Neural cell (in vitro differentiated cells): ENCODE measurements at regions not wholly inside any gene's neighbourhood (a gene's known extent, or its start where the extent isn't known, plus 50 kb on each side); places are given as distances from the start of the nearest gene placed in this dataset.

Experiments used
- H2AFZ ChIP-seq: fragments of 200-600, 300-800 bp; sonication (generic), shearing (Covaris generic); 2 replicates; pipeline ENCODE4 v1.6.0; 2014; ENCODE audit warnings: low read depth, mild to moderate bottlenecking, antibody characterized with exemption, low read length, moderate library complexity
- H3F3A ChIP-seq: fragments of 200-600 bp; shearing (Covaris generic); 2 replicates; pipeline ENCODE4 v1.6.1; 2016; ENCODE audit warnings: mild to moderate bottlenecking, moderate library complexity, mixed read lengths, antibody characterized with exemption, low read length; ENCODE audit not compliant: insufficient read depth, poor library complexity, severe bottlenecking
- H3K27ac ChIP-seq: fragments of 200-600, 300-800 bp; sonication (generic), shearing (Covaris generic); 2 replicates; pipeline ENCODE4 v1.5.1; 2014; ENCODE audit warnings: mild to moderate bottlenecking, low read length, moderate library complexity
- H3K27me3 ChIP-seq: fragments of 300-800, 200-600 bp; sonication (generic), shearing (Covaris generic); 2 replicates; pipeline ENCODE4 v1.6.0; 2014; ENCODE audit warnings: mild to moderate bottlenecking, low read depth, low read length, moderate library complexity; ENCODE audit not compliant: insufficient read depth
- H3K36me3 ChIP-seq: fragments of 300-800, 200-600 bp; sonication (generic), shearing (Covaris generic); 2 replicates; pipeline ENCODE4 v1.5.1; 2014; ENCODE audit warnings: mild to moderate bottlenecking, antibody characterized with exemption, low read length, moderate library complexity; ENCODE audit not compliant: insufficient read depth
- H3K4me2 ChIP-seq: fragments of 300-800, 200-600 bp; sonication (generic), shearing (Covaris generic); 2 replicates; pipeline ENCODE4 v1.6.0; 2014; ENCODE audit warnings: mild to moderate bottlenecking, low read length
- H3K4me3 ChIP-seq: fragments of 300-800, 200-600 bp; sonication (generic), shearing (Covaris generic); 2 replicates; pipeline ENCODE4 v1.5.1; 2014; ENCODE audit warnings: mild to moderate bottlenecking, low read length, moderate library complexity
- H3K79me2 ChIP-seq: fragments of 200-600 bp; shearing (Covaris generic); replicated peaks from 2 replicates; pipeline ENCODE4 v1.6.0; 2014; ENCODE audit warnings: mild to moderate bottlenecking, low read length, moderate library complexity; ENCODE audit not compliant: insufficient read depth
- H3K9ac ChIP-seq: fragments of 300-800, 200-600 bp; sonication (generic), shearing (Covaris generic); 2 replicates; pipeline ENCODE4 v1.6.1; 2016; ENCODE audit warnings: mild to moderate bottlenecking, low read length, mixed read lengths
- H3K9me2 ChIP-seq: fragments of 200-600 bp; shearing (Covaris generic); 2 replicates; pipeline ENCODE4 v1.6.1; 2016; ENCODE audit warnings: mild to moderate bottlenecking, low read length, mixed read lengths; ENCODE audit not compliant: insufficient read depth
- H3K9me3 ChIP-seq: fragments of 200-600, 300-800 bp; sonication (generic), shearing (Covaris generic); 2 replicates; pipeline ENCODE4 v1.6.1; 2016; ENCODE audit warnings: mild to moderate bottlenecking, mixed run types, low read length, moderate library complexity, mixed read lengths
- H4K20me1 ChIP-seq: fragments of 200-600 bp; shearing (Covaris generic); 2 replicates; pipeline ENCODE4 v1.6.1; 2016; ENCODE audit warnings: mild to moderate bottlenecking, mixed run types; ENCODE audit not compliant: insufficient read depth
- EP300 ChIP-seq: fragments of 450-650 bp; conservative IDR thresholded peaks from 2 replicates; pipeline ENCODE4 v1.6.1; 2014; ENCODE audit warnings: antibody characterized with exemption, mild to moderate bottlenecking, moderate library complexity; ENCODE audit not compliant: poor library complexity, severe bottlenecking
- EZH2 ChIP-seq: fragments of 200-600, 300-800 bp; shearing (Covaris generic), sonication (generic); IDR thresholded peaks from 2 replicates; pipeline ENCODE4 v1.6.1; 2014; ENCODE audit warnings: antibody characterized with exemption, low read length, borderline replicate concordance, mild to moderate bottlenecking; ENCODE audit not compliant: insufficient read depth, poor library complexity, severe bottlenecking
- MXI1 ChIP-seq: fragments of 450-650 bp; conservative IDR thresholded peaks from 2 replicates; pipeline ENCODE4 v1.6.1; 2014; ENCODE audit warnings: antibody characterized with exemption, mild to moderate bottlenecking; ENCODE audit not compliant: poor library complexity, severe bottlenecking
- POLR2AphosphoS5 ChIP-seq: IDR thresholded peaks from 2 replicates; pipeline ENCODE4 v1.6.1; 2012
- RAD21 ChIP-seq: fragments of 450-650 bp; conservative IDR thresholded peaks from 2 replicates; pipeline ENCODE4 v1.6.1; 2014; ENCODE audit warnings: antibody characterized with exemption, mild to moderate bottlenecking, moderate library complexity
- SMC3 ChIP-seq: fragments of 450-650 bp; conservative IDR thresholded peaks from 2 replicates; pipeline ENCODE4 v1.6.1; 2014; ENCODE audit warnings: antibody characterized with exemption, mild to moderate bottlenecking, moderate library complexity; ENCODE audit not compliant: poor library complexity
- TAF1 ChIP-seq: IDR thresholded peaks from 2 replicates; pipeline ENCODE4 v1.6.1; 2012; ENCODE audit warnings: low read depth
- TF ChIP-seq, protein P1 (sequence below): fragments of 450-650 bp; IDR thresholded peaks from 2 replicates; pipeline ENCODE4 v1.5.1; 2014; ENCODE audit warnings: antibody characterized with exemption, mild to moderate bottlenecking, moderate library complexity; ENCODE audit not compliant: poor library complexity, severe bottlenecking
- TF ChIP-seq, protein P2 (sequence below): IDR thresholded peaks from 2 replicates; pipeline ENCODE4 v1.6.1; 2012; ENCODE audit warnings: borderline replicate concordance

DNA sequence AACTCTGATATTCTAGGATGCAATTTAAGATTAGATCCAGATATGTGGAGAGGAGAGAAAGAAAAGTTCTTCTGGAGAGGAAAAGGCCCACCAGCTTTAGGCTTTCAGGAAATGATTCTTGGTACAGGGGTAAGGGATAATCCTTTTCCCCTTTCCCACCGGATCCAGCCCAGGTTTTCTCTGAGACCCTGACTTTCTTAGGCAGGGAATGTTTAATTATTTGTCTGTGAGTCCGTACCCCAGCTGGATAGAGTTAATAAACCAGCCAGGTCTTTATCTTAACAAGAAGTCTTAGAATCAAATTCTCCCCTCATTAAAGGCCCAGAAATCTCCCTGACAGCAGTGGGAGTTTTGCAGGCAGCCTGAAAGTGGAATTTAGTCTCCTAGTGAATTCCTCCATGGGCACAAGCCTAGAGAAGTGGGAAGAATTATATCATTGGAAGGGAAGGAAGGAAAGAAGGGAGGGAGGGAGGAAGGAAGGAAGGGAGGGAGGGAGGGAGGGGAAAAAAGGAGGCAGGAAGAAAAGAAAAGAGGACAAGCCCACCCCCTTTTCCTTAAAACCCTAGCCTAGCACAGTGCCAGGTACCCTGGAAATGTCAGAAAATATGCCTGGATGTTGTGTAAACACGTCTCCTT, 189.0 kb downstream of the PLPP3 start:
- Histone ChIP-seq H3K4me3 (no peak overlapping the region), H3K27ac (no peak overlapping the region), H3K9me2 (no peaks in the 10 kb centered on the region), H3K36me3 (no peaks in the 10 kb centered on the region), H3K9me3 (peaks cover 3% of the 10 kb centered on the region), H3K4me2 (no peak overlapping the region), H3K9ac (no peak overlapping the region), H4K20me1 (no peaks in the 10 kb centered on the region), H2AFZ (no peak overlapping the region), H3K79me2 (no peaks in the 10 kb centered on the region), H3F3A (no peaks in the 10 kb centered on the region), H3K27me3 (no peaks in the 10 kb centered on the region)
- TF ChIP-seq, protein P1, sequence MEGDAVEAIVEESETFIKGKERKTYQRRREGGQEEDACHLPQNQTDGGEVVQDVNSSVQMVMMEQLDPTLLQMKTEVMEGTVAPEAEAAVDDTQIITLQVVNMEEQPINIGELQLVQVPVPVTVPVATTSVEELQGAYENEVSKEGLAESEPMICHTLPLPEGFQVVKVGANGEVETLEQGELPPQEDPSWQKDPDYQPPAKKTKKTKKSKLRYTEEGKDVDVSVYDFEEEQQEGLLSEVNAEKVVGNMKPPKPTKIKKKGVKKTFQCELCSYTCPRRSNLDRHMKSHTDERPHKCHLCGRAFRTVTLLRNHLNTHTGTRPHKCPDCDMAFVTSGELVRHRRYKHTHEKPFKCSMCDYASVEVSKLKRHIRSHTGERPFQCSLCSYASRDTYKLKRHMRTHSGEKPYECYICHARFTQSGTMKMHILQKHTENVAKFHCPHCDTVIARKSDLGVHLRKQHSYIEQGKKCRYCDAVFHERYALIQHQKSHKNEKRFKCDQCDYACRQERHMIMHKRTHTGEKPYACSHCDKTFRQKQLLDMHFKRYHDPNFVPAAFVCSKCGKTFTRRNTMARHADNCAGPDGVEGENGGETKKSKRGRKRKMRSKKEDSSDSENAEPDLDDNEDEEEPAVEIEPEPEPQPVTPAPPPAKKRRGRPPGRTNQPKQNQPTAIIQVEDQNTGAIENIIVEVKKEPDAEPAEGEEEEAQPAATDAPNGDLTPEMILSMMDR: no peak
- TF ChIP-seq EZH2: no peak
- no peak for TF ChIP-seq EP300
- no peak for TF ChIP-seq POLR2AphosphoS5
- TF ChIP-seq RAD21: no peak
- TF ChIP-seq, protein P2, sequence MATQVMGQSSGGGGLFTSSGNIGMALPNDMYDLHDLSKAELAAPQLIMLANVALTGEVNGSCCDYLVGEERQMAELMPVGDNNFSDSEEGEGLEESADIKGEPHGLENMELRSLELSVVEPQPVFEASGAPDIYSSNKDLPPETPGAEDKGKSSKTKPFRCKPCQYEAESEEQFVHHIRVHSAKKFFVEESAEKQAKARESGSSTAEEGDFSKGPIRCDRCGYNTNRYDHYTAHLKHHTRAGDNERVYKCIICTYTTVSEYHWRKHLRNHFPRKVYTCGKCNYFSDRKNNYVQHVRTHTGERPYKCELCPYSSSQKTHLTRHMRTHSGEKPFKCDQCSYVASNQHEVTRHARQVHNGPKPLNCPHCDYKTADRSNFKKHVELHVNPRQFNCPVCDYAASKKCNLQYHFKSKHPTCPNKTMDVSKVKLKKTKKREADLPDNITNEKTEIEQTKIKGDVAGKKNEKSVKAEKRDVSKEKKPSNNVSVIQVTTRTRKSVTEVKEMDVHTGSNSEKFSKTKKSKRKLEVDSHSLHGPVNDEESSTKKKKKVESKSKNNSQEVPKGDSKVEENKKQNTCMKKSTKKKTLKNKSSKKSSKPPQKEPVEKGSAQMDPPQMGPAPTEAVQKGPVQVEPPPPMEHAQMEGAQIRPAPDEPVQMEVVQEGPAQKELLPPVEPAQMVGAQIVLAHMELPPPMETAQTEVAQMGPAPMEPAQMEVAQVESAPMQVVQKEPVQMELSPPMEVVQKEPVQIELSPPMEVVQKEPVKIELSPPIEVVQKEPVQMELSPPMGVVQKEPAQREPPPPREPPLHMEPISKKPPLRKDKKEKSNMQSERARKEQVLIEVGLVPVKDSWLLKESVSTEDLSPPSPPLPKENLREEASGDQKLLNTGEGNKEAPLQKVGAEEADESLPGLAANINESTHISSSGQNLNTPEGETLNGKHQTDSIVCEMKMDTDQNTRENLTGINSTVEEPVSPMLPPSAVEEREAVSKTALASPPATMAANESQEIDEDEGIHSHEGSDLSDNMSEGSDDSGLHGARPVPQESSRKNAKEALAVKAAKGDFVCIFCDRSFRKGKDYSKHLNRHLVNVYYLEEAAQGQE: no peak
- no peak for TF ChIP-seq TAF1
- TF ChIP-seq SMC3: no peak
- no peak for TF ChIP-seq MXI1

DNA sequence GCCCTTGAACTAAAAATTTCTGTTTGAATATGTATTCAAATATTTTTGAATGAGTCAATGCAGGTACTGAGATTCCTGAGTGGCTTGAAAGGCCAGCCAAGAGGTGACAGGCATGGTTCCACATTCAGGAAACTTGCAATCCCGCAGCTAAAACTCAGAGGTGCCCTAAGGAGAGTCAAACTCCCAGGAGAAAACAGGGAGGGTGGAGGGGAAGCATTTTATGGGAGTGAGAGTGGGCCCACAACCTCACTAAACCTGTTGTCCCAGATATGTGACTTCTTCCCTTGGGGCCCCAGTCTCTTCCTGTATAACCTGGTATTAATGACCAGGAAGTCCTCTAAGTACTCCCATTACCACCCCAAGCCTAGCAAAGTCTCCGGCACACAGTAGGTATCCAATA, 189.6 kb downstream of the PLPP3 start:
- H4K20me1 ChIP-seq: no peaks in the 10 kb centered on the region
- no peak overlapping the region for H3K4me3 ChIP-seq
- H3K9ac ChIP-seq: no peak overlapping the region
- H3K36me3 ChIP-seq: no peaks in the 10 kb centered on the region
- H3K9me2 ChIP-seq: no peaks in the 10 kb centered on the region
- no peaks in the 10 kb centered on the region for H3F3A ChIP-seq
- H3K79me2 ChIP-seq: no peaks in the 10 kb centered on the region
- no peaks in the 10 kb centered on the region for H3K27me3 ChIP-seq
- H2AFZ ChIP-seq: no peak overlapping the region
- TF ChIP-seq POLR2AphosphoS5 (no peak), EZH2 (no peak), TAF1 (no peak), SMC3 (no peak), RAD21 (no peak), MXI1 (no peak), EP300 (no peak)
- TF ChIP-seq, protein P2: no peak
- TF ChIP-seq, protein P1: no peak
- H3K4me2 ChIP-seq: no peak overlapping the region
- no peak overlapping the region for H3K27ac ChIP-seq
- peaks cover 3% of the 10 kb centered on the region for H3K9me3 ChIP-seq
